Osteocyte (in vitro differentiated cells): ENCODE measurements at regions not wholly inside any gene's neighbourhood (a gene's known extent, or its start where the extent isn't known, plus 50 kb on each side); places are given as distances from the start of the nearest gene placed in this dataset.
"Not testable (repeated sequence)": the region's sequence is repeated elsewhere in the genome, so short reads cannot be mapped to it uniquely, and the experiment has no call there.

Experiments used
- DNase-seq: peaks from one replicate; pipeline ENCODE4 v3.0.0; 2021; ENCODE audit warnings: mixed read lengths; ENCODE audit not compliant: unreplicated experiment; ENCODE audit errors: extremely low spot score
- H3K27ac Mint-ChIP-seq: one replicate; pipeline ENCODE4 v1.8.0; 2021; ENCODE audit warnings: mild to moderate bottlenecking, mixed read lengths; ENCODE audit not compliant: unreplicated experiment
- H3K27me3 Mint-ChIP-seq: one replicate; pipeline ENCODE4 v1.8.0; 2021; ENCODE audit warnings: mixed read lengths; ENCODE audit not compliant: unreplicated experiment
- H3K36me3 Mint-ChIP-seq: one replicate; pipeline ENCODE4 v1.8.0; 2021; ENCODE audit warnings: mixed read lengths; ENCODE audit not compliant: unreplicated experiment
- H3K4me1 Mint-ChIP-seq: one replicate; pipeline ENCODE4 v1.8.0; 2021; ENCODE audit warnings: mixed read lengths; ENCODE audit not compliant: unreplicated experiment
- H3K4me3 Mint-ChIP-seq: one replicate; pipeline ENCODE4 v1.8.0; 2021; ENCODE audit warnings: mild to moderate bottlenecking, moderate library complexity, mixed read lengths; ENCODE audit not compliant: unreplicated experiment
- H3K9me3 Mint-ChIP-seq: one replicate; pipeline ENCODE4 v1.8.0; 2021; ENCODE audit warnings: mixed read lengths; ENCODE audit not compliant: unreplicated experiment
- TF ChIP-seq, protein P1 (sequence below): fragments of 200-600 bp; sonication (generic); IDR thresholded peaks from 2 replicates; pipeline ENCODE4 v1.5.0; 2021; ENCODE audit warnings: antibody characterized with exemption, mild to moderate bottlenecking, moderate library complexity

DNA sequence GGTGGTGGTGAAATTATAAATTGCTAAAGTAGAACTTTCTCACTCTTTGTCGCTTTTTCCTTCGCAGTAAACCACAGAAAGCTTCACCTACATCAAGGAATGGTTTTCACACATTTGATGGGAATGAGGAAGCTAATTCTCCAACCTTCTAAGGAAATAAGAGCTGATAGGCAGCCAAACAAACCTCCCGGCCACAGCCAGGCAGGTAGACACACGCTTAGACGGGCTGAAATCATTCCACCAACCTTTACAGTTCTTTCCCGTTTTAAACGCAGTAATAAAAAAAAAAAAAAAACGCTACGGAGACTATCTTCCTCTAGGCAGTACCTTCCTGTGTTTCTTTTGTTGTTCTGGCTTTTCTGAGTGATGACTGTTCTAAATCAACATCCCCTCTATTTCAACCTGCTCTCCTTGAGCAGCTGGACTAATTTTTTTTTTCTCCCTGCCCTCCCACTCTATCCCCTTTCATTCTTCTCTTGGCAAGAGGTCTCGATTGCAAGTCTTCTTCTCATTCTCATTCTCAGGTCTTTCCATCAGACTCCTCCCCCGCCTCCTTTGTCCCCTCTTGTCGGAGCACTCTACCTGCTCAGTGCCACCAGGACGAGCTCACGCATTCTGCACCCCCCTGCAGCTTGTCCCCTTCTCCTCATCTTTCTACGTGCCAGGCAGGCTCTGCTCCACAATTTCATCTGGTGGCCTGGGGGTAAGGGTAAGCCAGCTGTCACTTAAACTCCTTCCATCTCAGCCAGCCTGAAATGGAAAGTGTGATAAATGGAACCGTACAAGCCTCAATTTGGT lies 391.1 kb upstream of the MDFIC2 start:
- Mint-ChIP-seq H3K27me3 (peaks cover 3% of the 10 kb centered on the region), H3K4me1 (peaks cover 10% of the 10 kb centered on the region), H3K36me3 (no peaks in the 10 kb centered on the region), H3K27ac (no peak overlapping the region), H3K4me3 (no peak overlapping the region), H3K9me3 (no peaks in the 10 kb centered on the region)
- TF ChIP-seq, protein P1, sequence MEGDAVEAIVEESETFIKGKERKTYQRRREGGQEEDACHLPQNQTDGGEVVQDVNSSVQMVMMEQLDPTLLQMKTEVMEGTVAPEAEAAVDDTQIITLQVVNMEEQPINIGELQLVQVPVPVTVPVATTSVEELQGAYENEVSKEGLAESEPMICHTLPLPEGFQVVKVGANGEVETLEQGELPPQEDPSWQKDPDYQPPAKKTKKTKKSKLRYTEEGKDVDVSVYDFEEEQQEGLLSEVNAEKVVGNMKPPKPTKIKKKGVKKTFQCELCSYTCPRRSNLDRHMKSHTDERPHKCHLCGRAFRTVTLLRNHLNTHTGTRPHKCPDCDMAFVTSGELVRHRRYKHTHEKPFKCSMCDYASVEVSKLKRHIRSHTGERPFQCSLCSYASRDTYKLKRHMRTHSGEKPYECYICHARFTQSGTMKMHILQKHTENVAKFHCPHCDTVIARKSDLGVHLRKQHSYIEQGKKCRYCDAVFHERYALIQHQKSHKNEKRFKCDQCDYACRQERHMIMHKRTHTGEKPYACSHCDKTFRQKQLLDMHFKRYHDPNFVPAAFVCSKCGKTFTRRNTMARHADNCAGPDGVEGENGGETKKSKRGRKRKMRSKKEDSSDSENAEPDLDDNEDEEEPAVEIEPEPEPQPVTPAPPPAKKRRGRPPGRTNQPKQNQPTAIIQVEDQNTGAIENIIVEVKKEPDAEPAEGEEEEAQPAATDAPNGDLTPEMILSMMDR = no peak
- DNase-seq = no peak

DNA sequence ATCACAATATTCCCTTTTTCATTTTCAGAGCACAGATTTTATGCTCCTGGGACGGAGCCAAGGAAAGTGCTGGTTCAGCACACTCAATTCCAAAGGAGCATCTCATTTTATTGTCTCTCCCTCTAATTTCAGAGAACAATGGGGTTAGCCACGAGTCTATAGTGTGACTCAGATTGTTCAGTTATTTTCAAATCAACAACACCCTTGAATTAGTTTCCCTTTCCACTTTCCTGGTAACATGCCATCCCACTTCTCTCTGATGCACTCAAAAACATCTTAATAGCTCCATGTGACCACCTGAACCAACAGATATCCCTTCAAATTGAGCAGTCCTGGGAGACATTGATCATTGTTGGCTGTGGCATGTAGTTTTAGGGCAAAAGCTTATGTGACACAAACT lies 389.7 kb upstream of the MDFIC2 start:
- no peaks in the 10 kb centered on the region for H3K36me3 Mint-ChIP-seq
- DNase-seq = no peak
- H3K27me3 Mint-ChIP-seq = peaks cover 4% of the 10 kb centered on the region
- H3K4me1 Mint-ChIP-seq = peaks cover 10% of the 10 kb centered on the region
- H3K27ac Mint-ChIP-seq = no peak overlapping the region
- H3K4me3 Mint-ChIP-seq = no peak overlapping the region
- TF ChIP-seq, protein P1 = no peak
- no peaks in the 10 kb centered on the region for H3K9me3 Mint-ChIP-seq

DNA sequence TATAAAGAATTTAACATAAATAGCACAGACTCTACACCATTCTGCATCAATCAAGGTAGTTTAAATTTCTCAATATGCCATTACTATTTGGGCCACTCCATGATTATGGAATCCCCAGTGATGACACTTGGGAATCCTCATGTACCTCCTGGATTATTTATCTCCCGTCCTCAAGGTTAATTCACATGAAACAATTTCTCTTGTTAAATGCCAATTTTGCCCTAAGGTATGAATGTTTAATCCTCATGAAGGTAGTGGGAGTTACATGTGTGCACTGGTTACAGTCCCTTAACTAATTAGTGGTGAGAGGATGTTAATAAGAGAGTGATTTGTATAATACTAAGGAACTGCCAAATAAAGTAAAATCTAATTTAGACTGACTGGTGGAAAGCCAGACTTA lies 372.3 kb upstream of the MDFIC2 start:
- H3K27me3 Mint-ChIP-seq = peaks cover 39% of the 10 kb centered on the region
- peaks cover 7% of the 10 kb centered on the region for H3K9me3 Mint-ChIP-seq

DNA sequence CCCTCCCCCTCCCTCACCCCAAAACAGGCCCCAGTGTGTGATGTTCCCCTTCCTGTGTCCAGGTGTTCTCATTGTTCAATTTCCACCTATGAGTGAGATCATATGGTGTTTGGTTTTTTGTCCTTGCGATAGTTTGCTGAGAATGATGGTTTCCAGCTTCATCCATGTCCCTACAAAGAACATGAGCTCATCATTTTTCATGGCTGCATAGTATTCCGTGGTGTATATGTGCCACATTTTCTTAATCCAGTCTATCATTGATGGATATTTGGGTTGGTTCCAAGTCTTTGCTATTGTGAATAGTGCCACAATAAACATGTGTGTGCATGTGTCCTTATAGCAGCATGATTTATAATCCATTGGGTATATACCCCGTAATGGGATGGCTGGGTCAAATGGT lies 363.4 kb upstream of the MDFIC2 start:
- H3K4me3 Mint-ChIP-seq, H3K27ac Mint-ChIP-seq, H3K36me3 Mint-ChIP-seq, H3K4me1 Mint-ChIP-seq, DNase-seq: not testable (repeated sequence)
- H3K9me3 Mint-ChIP-seq = peaks cover 16% of the 10 kb centered on the region
- peaks cover 54% of the 10 kb centered on the region for H3K27me3 Mint-ChIP-seq

More for the DNA sequence above, 372.3 kb upstream of the MDFIC2 start:
- Mint-ChIP-seq H3K36me3 (peaks cover 2% of the 10 kb centered on the region), H3K4me3 (no peak overlapping the region), H3K27ac (no peak overlapping the region), H3K4me1 (no peaks in the 10 kb centered on the region)
- TF ChIP-seq, protein P1 = no peak
- DNase-seq = no peak

DNA sequence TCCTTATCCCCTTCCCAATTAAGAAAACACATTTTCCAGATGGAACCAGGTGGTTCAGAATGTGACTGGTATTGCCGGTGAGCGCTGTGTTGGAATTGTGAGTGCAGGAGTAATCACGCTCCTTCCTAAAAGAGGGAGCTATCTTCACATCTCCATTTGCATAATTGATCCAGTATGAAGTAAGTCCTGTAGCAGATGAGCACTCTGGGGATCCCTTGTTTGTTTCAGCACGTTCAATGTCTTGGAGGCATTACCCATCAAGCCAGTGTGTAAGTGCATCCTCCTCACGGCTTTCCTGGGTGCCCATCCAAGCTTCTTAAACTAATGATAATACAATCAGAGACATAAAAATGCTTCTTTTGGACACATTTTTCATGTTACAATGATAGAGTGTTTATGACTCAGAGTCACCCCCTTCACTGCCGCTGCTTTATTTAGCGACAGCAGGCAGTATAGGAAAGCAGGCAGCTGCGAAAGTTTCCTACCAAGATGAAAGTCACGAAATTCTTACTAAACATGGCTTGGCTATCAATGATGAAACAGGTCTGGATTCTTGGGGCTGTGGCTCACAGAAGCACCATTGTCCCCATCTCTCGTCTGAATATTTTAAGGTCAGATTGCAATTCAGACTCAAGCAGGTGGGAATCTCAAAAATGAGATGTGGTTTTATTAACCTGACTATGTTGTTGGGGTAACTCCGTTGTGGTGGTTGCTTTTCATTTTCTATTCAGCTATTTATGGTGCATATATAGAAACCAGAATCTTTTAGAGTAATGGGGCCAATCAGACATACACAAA lies 346.3 kb upstream of the MDFIC2 start:
- Mint-ChIP-seq H3K9me3 (no peaks in the 10 kb centered on the region), H3K4me3 (no peak overlapping the region), H3K4me1 (no peaks in the 10 kb centered on the region), H3K36me3 (no peaks in the 10 kb centered on the region), H3K27me3 (peaks cover 65% of the 10 kb centered on the region), H3K27ac (no peak overlapping the region)
- TF ChIP-seq, protein P1 = no peak
- no peak for DNase-seq
